Activated CD8-positive, alpha-beta T cell treated with anti-CD3 and anti-CD28 coated beads, Interleukin-2, amount 10 ng/mL, durations not matched to agents 7 days and 5 days (primary cell): ENCODE measurements at regions not wholly inside any gene's neighbourhood (a gene's known extent, or its start where the extent isn't known, plus 50 kb on each side); places are given as distances from the start of the nearest gene placed in this dataset.
"Not testable (repeated sequence)": the region's sequence is repeated elsewhere in the genome, so short reads cannot be mapped to it uniquely, and the experiment has no call there.

Experiments used
- ATAC-seq: fragments of 150-1000 bp; cut with Tn5 transposase; one replicate; pipeline ENCODE4 v1.10.0; 2021; ENCODE audit warnings: moderate library complexity
- CTCF ChIA-PET: fragments of 350-600 bp; sonication (Branson Sonifier 250); formaldehyde crosslinking; loops from one replicate; lab custom pipeline; 2021; ENCODE audit warnings: antibody characterized with exemption; lab: Charles Lee
- POLR2A ChIA-PET: fragments of 350-600 bp; sonication (Branson Sonifier 250); formaldehyde crosslinking; loops from one replicate; lab custom pipeline; 2021; ENCODE audit warnings: antibody characterized with exemption; lab: Charles Lee
- DNase-seq: peaks from one replicate; pipeline ENCODE4 v3.0.0-alpha.2; 2020
- H3K27ac Mint-ChIP-seq: one replicate; pipeline ENCODE4 v1.8.0; 2021; ENCODE audit warnings: mild to moderate bottlenecking, mixed read lengths
- H3K27me3 Mint-ChIP-seq: one replicate; pipeline ENCODE4 v1.8.0; 2021; ENCODE audit warnings: low read depth, mixed read lengths
- H3K36me3 Mint-ChIP-seq: one replicate; pipeline ENCODE4 v1.8.0; 2021; ENCODE audit warnings: low read depth, mixed read lengths
- H3K4me1 Mint-ChIP-seq: one replicate; pipeline ENCODE4 v1.8.0; 2021; ENCODE audit warnings: low read depth, mixed read lengths
- H3K4me3 Mint-ChIP-seq: one replicate; pipeline ENCODE4 v1.8.0; 2021; ENCODE audit warnings: mild to moderate bottlenecking, mixed read lengths
- H3K9me3 Mint-ChIP-seq: one replicate; pipeline ENCODE4 v1.8.0; 2022; ENCODE audit warnings: mixed read lengths; ENCODE audit not compliant: insufficient read depth

DNA sequence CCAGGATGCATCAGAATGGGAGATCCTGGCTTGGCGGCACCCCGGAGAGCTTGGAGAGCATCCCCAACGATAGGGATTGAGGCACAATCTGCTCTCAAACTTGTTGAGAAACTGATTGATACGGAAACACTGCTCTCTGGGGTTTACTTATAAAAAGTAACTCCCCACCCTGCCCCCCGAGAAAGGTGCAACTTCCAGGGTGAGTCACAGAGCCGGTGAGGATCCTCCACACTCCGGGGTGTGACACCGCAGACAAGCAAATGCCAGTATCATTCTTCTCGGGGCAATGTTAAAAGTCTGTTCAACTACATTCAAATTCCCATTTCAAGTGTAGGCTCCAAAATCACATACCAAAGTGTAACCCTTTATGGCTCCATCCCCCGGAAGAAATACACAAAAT lies 84.4 kb upstream of the MLN start:
- Mint-ChIP-seq H3K27me3 (peaks cover 48% of the 10 kb centered on the region), H3K36me3 (no peaks in the 10 kb centered on the region), H3K4me1 (peaks cover 11% of the 10 kb centered on the region), H3K27ac (no peak overlapping the region), H3K9me3 (no peaks in the 10 kb centered on the region), H3K4me3 (no peak overlapping the region)
- POLR2A ChIA-PET = no interaction called here
- ATAC-seq (no peak), DNase-seq (no peak)
- CTCF ChIA-PET = no interaction called here

DNA sequence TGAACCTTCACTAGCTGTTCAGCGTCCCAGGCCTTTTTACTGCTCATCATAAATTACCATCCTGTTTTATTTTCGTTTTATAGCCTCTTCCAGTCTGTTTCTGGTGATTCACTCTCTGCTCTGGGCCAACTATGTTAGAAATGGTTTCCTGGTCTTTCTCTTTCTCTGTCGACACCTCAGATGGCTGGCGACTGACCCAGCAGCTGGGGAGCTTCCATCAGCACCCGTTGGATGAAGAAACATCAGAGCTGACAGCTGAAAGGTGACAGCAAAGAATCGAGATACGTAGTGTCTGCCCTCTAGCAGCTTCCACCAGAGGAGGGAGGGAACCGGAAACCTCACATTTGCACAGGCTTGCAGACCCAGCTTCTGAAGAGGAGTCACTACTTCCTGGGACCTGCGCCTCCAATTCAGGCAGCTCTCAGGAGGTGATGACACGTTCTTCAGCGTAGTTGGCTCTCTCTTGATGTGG lies 82.9 kb upstream of the MLN start:
- POLR2A ChIA-PET = interaction anchor here (0.8 kb wide), 1 partner anchor 9 kb away, joined by 4 read pairs; no protein-coding TSS in a partner anchor
- Mint-ChIP-seq H3K27ac (peak overlapping the region; percentile 18), H3K4me3 (no peak overlapping the region), H3K36me3 (no peaks in the 10 kb centered on the region), H3K9me3 (no peaks in the 10 kb centered on the region), H3K27me3 (peaks cover 52% of the 10 kb centered on the region), H3K4me1 (peaks cover 11% of the 10 kb centered on the region)
- ATAC-seq (peak; percentile 65), DNase-seq (peak; percentile 41)
- CTCF ChIA-PET = interaction anchor here (0.9 to 1.3 kb wide), 2 partner anchors 11 to 18 kb away, joined by 4 read pairs; no protein-coding TSS in a partner anchor

DNA sequence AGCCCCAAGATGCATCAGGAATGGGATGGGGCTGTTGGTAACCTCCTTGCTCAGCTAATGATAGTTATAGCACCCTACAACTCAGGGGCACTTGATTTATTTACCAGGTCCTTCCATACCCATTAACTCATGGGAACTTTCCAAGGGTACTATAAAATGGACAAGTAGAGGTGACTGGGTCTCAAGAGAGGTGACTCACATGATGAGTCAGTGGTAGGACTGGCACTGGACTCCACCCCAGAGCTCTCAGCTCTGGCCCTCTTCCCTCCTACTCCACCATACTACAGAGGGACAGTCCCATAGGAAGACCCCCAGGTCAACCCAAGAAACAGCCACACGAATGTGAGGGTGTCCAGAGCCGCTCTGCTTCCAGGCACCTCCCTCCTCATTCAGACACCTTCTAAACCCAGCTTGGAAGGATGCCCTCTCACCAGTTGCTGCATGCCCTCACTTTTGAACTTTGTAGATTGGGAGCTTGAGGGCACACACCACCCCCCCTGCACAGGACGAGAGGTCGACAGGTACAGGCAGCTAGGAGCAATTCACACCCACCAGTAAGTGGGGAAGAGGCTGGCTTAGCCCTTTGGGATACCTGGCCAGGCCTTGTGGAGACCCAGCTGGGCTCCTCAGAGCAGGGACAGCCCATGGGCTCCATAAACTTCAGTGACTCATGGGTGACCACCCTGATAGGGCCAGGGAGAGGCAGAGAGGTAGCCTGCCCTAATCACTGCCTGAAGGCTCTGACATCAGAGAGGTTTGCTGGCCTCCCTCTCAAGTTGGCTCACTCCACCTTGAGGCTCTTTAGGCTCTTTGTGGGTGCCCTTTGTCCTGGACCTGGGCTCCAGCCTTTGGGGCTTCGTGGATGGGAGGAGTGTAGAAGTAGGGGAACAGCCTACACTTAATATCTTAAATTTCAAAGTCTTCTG lies 81.6 kb upstream of the MLN start:
- no peak for DNase-seq
- ATAC-seq = no peak
- H3K4me3 Mint-ChIP-seq = no peak overlapping the region
- no peak overlapping the region for H3K27ac Mint-ChIP-seq
- ChIA-PET CTCF (no interaction called here), POLR2A (no interaction called here)
- no peaks in the 10 kb centered on the region for H3K36me3 Mint-ChIP-seq
- peaks cover 11% of the 10 kb centered on the region for H3K4me1 Mint-ChIP-seq
- no peaks in the 10 kb centered on the region for H3K9me3 Mint-ChIP-seq
- peaks cover 48% of the 10 kb centered on the region for H3K27me3 Mint-ChIP-seq

DNA sequence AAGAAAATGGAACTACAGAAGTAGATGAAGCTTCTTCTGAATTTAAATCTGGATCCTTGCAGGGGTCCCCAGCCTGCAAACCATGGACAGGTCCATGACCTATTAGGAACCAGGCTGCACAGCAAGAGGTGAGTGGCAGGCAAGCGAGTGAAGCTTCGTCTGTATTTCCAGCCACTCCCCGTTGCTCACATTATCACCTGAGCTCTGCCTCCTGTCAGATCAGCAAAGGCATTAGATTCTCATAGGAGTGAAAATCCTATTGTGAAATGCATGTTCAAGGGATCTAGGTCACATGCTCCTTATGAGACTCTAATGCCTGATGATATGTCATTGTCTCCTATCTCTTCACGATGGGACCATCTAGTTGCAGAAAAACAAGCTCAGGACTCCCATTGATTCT lies 79.8 kb upstream of the MLN start:
- H3K27ac Mint-ChIP-seq, H3K9me3 Mint-ChIP-seq, CTCF ChIA-PET, ATAC-seq, H3K4me3 Mint-ChIP-seq, DNase-seq, H3K36me3 Mint-ChIP-seq: not testable (repeated sequence)
- POLR2A ChIA-PET = interaction anchor here (0.8 kb wide), 1 partner anchor 612 kb away, joined by 3 read pairs; the partner anchor contains the start of genes RPS18 and VPS52
- H3K27me3 Mint-ChIP-seq = peaks cover 45% of the 10 kb centered on the region
- peaks cover 11% of the 10 kb centered on the region for H3K4me1 Mint-ChIP-seq

DNA sequence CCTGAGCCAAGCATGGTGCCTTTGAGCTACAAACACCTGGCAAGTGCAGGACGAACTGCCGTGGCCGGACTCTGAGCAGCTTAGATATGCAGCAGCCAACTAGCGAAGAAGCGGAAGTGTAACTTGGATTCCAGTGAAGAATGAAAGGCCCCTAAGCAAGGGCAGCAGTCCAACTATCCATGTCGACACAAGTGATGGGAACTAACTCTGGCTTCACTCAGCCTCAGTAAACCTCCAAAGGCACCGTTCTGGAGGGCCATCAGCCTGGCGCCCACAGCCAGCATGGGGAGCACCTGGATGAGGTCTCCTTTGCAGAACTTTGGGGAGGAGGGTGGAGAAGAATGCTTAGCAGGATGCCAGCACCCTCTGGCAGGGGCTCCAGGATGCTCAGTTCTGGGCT lies 78.4 kb upstream of the MLN start:
- ChIA-PET POLR2A (no interaction called here), CTCF (no interaction called here)
- DNase-seq (no peak), ATAC-seq (no peak)
- Mint-ChIP-seq H3K4me3 (no peak overlapping the region), H3K27ac (no peak overlapping the region), H3K36me3 (no peaks in the 10 kb centered on the region), H3K9me3 (no peaks in the 10 kb centered on the region), H3K4me1 (peaks cover 9% of the 10 kb centered on the region), H3K27me3 (peaks cover 37% of the 10 kb centered on the region)

DNA sequence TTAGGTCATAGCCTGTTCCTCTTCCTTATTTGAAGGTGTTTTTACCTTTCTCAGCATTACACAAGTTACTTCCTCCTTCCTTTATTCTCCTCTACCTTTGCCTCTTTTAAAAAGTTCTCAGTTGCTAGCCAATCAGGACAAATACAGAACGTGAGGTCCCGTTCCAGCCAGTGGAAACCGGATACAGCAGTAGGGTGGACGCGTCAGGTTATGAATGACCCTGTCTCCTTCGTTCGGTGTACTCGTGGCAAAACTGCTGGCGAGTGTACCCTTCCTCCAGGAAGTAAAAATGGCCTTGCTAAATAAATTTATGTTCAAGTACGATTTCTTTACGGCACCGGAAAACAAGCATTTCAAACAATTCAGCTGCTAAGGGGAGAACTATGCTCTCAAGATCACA lies 77.0 kb upstream of the MLN start:
- no peaks in the 10 kb centered on the region for H3K9me3 Mint-ChIP-seq
- DNase-seq (no peak), ATAC-seq (no peak)
- POLR2A ChIA-PET = no interaction called here
- H3K27ac Mint-ChIP-seq = no peak overlapping the region
- peaks cover 44% of the 10 kb centered on the region for H3K27me3 Mint-ChIP-seq
- no peaks in the 10 kb centered on the region for H3K36me3 Mint-ChIP-seq
- no peak overlapping the region for H3K4me3 Mint-ChIP-seq
- CTCF ChIA-PET = no interaction called here
- no peaks in the 10 kb centered on the region for H3K4me1 Mint-ChIP-seq

DNA sequence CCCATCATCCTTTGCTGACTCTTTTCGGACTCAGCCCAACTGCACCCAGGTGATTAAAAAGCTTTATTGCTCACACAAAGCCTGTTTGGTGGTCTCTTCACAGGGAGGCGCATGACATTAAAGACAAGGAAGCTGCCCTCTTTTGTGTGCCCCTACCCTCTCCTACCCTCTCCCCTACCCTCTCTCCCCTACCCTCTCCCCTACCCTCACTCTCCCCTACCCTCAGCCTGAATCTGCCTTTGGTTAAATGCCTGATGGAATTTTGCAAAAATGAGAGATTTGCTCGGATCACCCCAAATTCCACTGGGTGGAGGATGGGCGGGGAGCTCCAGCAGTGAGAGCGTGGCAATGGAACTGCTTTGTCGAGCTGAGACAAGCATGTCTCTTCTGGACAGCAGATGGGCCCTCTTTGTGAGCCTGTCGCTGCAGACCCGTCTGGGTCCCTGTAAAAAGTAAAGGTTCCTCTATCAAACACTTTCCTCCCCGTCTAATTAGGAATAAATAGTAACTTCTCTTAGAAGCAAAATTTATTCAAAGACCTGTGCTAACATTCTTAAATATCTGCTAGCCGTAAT lies 76.4 kb upstream of the MLN start:
- ChIA-PET POLR2A (no interaction called here), CTCF (no interaction called here)
- ATAC-seq (no peak), DNase-seq (no peak)
- Mint-ChIP-seq H3K4me1 (peaks cover under 1% of the 10 kb centered on the region), H3K36me3 (no peaks in the 10 kb centered on the region), H3K9me3 (no peaks in the 10 kb centered on the region), H3K27me3 (peaks cover 41% of the 10 kb centered on the region), H3K27ac (no peak overlapping the region), H3K4me3 (no peak overlapping the region)

DNA sequence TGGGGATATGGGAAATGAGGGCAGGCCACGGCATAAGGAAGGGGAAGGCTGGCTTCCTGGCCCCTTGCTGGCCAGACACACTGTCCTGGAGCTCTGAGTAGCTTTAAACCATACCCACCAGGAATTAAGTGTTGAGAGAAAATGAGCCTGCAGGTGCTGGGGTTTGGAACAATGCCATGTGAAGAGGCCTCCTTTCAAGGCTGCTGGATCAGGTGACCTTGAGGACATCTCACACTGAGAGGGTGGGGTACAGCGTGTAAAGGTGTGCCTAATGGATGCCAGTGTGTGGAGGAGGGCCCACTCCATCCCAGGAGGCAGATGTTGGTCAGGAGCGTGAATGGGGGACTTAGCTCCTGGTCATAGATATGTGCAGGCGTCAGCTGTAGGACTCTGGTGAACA lies 74.8 kb upstream of the MLN start:
- Mint-ChIP-seq H3K27ac (peak overlapping the region; percentile 21), H3K9me3 (no peaks in the 10 kb centered on the region), H3K4me3 (no peak overlapping the region), H3K36me3 (no peaks in the 10 kb centered on the region), H3K27me3 (peaks cover 44% of the 10 kb centered on the region), H3K4me1 (peaks cover 7% of the 10 kb centered on the region)
- CTCF ChIA-PET = no interaction called here
- POLR2A ChIA-PET = interaction anchor here (1.0 kb wide), 1 partner anchor 17 kb away, joined by 3 read pairs; no protein-coding TSS in a partner anchor
- no peak for ATAC-seq
- DNase-seq = no peak

DNA sequence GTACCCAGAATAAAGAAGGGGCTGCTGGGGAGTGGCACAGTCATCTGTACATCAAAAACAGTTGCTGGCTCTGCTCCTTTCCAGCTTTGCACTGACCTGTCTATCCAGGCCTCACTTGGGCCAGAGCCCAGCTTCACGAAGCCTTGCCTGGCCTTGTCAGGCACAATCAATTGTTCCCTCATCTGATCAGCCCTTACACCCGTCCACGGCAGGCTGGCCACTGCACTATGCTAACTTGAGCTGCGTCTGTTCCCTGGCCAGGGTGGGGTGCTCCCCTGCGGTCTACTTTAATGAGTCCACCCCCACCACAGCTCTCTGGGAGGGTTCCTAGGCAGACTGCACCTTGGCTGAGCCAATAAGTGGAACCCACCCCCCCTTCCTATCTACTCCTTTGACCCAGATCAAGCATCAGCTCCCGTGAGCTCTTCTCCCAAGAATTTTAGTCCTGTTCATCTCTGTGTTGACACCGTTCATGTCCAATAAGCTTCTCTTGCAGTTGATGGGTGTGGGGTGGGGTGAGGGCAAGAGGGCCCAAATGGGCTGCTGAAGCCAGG lies 74.3 kb upstream of the MLN start:
- no peak overlapping the region for H3K4me3 Mint-ChIP-seq
- no peaks in the 10 kb centered on the region for H3K36me3 Mint-ChIP-seq
- peaks cover 7% of the 10 kb centered on the region for H3K4me1 Mint-ChIP-seq
- no peaks in the 10 kb centered on the region for H3K9me3 Mint-ChIP-seq
- ChIA-PET POLR2A (interaction anchor here (1.0 kb wide), 1 partner anchor 17 kb away, joined by 3 read pairs; no protein-coding TSS in a partner anchor), CTCF (no interaction called here)
- peak overlapping the region; percentile 21 for H3K27ac Mint-ChIP-seq
- ATAC-seq (no peak), DNase-seq (no peak)
- H3K27me3 Mint-ChIP-seq = peaks cover 43% of the 10 kb centered on the region

DNA sequence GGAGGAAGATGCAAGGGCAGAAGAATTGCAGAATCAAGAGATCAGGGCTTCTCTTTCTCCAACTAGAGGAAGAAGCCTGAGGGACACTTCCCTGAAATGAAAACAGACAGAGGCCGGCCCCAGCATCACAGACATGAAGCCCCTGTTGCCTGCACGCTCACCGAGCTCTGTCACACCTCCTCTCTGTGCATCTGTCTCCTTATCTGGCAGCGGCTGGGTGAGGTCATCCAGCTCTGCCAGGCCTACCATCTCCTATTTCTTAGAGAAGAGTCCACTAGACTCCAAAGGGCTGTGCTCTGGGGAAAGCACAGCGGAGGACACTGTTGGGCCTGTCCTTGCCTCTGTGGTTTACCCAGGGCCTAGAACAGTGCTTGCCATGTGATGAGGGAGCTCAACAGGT lies 71.9 kb upstream of the MLN start:
- Mint-ChIP-seq H3K27ac (no peak overlapping the region), H3K4me1 (peaks cover 7% of the 10 kb centered on the region), H3K36me3 (no peaks in the 10 kb centered on the region), H3K4me3 (no peak overlapping the region), H3K9me3 (no peaks in the 10 kb centered on the region), H3K27me3 (peaks cover 42% of the 10 kb centered on the region)
- DNase-seq (no peak), ATAC-seq (no peak)
- ChIA-PET CTCF (no interaction called here), POLR2A (interaction anchor here (0.6 kb wide), 1 partner anchor 20 kb away, joined by 3 read pairs; no protein-coding TSS in a partner anchor)

DNA sequence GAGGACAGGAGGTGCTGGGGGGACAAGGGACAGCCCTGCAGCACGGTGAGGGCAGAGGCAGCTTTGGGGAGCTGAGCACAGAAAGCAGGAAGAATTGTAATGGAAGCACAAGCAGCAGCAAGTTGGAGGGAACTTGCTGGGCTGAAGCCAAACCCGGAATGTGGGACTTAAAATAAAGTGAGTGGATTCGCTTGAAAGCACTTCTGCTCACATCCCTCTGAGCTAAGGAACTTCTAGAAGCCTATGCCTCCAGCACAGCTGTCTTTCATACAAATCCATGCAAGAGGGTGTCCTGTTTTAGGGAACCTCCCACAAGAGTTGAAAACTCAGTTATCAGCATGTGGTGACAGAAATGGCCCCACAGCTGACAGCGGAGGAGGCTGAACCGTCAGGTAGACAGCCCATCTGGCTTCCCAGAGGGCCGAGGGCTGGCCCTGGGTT lies 71.4 kb upstream of the MLN start:
- H3K27ac Mint-ChIP-seq = peak overlapping the region; percentile 43

More for the DNA sequence above, 71.4 kb upstream of the MLN start:
- Mint-ChIP-seq H3K36me3 (no peaks in the 10 kb centered on the region), H3K4me1 (peaks cover 7% of the 10 kb centered on the region), H3K27me3 (peaks cover 43% of the 10 kb centered on the region), H3K4me3 (no peak overlapping the region), H3K9me3 (no peaks in the 10 kb centered on the region)
- ATAC-seq (no peak), DNase-seq (no peak)
- ChIA-PET CTCF (no interaction called here), POLR2A (no interaction called here)
